Glomerular endothelial cell (primary cell): ENCODE measurements at regions not wholly inside any gene's neighbourhood (a gene's known extent, or its start where the extent isn't known, plus 50 kb on each side); places are given as distances from the start of the nearest gene placed in this dataset.
"Not testable (repeated sequence)": the region's sequence is repeated elsewhere in the genome, so short reads cannot be mapped to it uniquely, and the experiment has no call there.

Source experiments
- DNase-seq: peaks from one replicate; pipeline ENCODE4 v3.0.0-alpha.2; 2011; ENCODE audit warnings: low read depth, low spot score; ENCODE audit errors: extremely low read depth

DNA sequence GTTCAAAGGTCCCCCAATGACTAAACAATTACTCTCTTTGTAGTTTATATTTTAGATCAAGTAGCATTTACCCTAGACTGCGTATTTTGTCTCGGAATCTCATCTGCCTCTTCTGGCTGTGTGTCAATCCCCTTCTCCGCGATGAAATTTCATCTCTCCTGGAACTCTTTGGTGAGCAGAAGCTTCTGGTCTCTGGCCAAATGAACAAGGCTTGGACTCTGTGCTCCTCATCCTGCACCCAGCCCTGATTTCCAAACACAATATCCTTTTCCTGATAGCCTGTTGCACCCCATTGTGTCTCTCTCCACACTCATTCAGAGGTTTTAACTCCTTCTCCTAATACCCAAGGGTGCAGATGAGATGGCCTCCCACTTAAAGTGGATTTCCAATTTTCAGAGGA is 609.4 kb upstream of the CDH5 start:
- DNase-seq: no peak

DNA sequence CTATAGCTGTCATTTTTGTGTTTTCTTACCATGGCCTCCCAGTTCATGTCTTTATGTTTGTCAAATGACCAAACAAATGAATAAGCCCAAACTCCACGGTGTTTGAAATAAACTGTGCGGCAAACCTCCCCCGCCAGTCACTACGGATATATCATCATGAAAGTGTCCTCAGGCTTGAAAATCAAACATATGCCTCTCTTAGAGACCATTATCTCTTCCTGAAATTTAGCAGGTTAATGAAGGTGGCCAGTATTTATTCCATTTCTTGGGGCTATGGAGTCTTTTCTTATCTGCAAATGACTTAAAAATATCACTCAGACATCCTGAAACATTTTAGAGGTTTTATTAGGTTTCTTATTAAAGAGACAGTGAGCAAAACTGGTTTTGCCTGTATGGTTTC is 610.3 kb upstream of the CDH5 start:
- DNase-seq: no peak

GRCh38 chr16:65754820-65755691 is 611.4 kb upstream of the CDH5 start:
- DNase-seq: no peak

GRCh38 chr16:65752522-65752844 is 614.0 kb upstream of the CDH5 start:
- no peak for DNase-seq

GRCh38 chr16:65751622-65752521 is 614.6 kb upstream of the CDH5 start:
- no peak for DNase-seq

GRCh38 chr16:65749506-65749905 is 617.0 kb upstream of the CDH5 start:
- DNase-seq: no peak

GRCh38 chr16:65746941-65747340 is 619.5 kb upstream of the CDH5 start:
- DNase-seq: no peak

DNA sequence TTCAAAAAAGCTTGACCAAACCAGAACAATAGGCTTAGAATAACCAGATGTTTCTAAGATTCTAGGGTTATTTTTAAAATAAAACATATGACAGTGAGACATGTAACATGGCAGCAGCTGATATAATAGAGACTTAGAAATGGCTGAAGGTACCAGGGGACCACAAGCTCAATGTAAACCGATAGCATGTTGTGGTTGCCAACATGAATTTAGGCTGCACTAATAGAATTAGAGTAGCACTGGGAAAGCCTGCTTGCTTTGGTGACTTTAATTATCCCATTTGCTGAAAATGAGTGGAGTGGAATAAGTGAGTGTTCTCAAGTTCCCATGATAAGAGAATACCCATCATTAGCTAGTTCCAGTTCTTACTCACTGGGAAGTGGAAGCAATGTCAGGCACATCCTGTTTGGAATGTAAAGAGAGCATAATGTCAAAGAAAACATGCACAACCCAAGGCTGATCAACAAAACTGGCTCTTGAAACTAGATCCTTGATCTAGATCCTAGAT is 621.2 kb upstream of the CDH5 start:
- DNase-seq: no peak

DNA sequence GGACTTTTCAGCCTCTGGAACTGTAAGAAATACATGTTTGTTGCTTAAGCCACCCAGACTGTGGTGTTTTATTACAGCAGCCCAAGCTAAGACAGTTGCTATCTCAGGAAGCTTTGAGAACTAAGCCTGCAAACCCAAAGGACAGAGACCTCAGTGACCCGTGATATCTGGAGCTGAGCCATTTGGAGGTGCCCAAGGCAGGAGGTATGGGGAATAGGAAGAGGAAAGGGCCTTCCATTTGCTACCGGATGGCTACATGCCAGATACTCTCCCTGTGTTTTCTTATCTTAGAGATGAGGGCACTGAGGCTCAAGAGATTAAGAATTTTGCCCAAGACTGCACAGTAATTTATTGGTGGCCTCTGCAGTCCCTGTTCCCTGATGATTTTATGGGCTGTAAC is 622.1 kb upstream of the CDH5 start:
- DNase-seq: no peak

DNA sequence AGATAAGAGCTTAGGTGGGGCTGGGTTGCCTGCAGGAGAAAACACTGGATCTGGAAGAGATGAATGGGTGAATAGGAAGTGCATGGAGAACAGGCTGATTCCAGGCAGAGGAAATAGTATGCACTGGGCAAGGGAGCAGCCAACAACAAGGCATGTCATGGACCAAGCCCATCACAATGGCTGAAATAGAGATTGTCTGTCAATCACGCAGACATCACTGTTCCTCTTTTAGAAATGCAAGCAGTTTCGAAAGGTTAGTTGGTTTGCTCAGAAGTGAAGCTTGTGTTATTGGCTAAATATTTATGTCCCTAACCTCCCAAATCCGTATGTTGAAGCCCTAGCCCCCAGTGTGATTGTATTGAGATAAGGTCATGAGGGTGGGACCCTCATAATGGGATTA is 621.7 kb upstream of the CDH11 start:
- DNase-seq: no peak

GRCh38 chr16:65740711-65741110 is 618.8 kb upstream of the CDH11 start:
- no peak for DNase-seq

DNA sequence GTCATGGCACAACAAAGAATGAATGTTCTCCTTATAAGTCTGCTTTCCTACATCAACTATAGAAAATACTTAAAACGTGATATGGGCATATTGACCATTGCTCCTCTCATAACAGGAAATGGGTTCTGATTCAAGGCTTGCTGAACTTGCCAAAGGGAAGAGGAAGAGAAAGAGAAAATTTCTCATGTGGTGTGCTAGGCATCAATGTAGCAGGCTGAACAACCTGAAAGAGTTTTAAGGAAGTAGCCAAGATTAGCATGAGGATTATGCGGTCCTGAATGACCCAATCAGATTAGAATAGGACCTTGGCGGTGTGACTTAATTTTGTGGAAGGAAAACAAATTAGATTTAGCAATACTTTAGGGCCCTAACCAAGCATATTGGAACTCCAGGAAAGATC is 617.7 kb upstream of the CDH11 start:
- no peak for DNase-seq

GRCh38 chr16:65737831-65738230 is 616.0 kb upstream of the CDH11 start:
- no peak for DNase-seq

DNA sequence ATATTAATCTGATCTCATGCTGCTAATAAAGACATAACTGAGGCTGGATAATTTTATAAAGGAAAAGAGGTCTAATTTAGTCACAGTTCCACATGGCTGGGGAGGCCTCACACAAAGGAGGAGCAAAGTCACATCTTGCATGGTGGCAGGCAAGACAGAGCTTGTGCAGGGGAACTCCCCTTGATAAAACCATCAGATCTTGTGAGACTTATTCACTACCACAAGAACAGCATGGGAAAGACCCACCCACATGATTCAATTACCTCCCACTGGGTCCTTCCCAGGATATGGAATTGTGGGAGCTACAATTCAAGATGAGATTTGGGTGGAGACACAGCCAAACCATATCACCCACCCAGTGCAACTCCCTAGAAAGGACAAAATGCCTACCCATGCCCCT is 613.8 kb upstream of the CDH11 start:
- not testable (repeated sequence) for DNase-seq

- no peak for DNase-seq
Measured at GRCh38 chr16:65733721-65734120, 611.9 kb upstream of the CDH11 start.

DNA sequence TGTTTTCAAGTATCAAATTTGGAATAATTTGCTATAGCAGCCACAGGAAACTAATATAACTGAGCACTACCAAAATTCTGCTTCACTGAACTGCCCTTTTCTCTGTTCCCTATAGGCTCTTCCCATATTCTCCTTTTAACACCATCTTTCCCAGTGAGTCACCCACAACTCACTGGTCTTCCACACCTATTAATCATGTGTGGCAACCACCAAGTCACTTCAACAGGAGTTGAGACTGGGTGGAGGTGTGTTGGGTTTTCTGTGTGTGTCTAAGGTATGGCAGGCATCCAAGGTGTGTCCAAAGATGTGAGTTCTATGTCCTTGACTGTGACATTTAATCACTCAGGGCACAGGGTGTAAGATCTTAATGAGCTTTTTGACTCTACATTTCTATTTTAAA is 610.0 kb upstream of the CDH11 start:
- DNase-seq: no peak

DNA sequence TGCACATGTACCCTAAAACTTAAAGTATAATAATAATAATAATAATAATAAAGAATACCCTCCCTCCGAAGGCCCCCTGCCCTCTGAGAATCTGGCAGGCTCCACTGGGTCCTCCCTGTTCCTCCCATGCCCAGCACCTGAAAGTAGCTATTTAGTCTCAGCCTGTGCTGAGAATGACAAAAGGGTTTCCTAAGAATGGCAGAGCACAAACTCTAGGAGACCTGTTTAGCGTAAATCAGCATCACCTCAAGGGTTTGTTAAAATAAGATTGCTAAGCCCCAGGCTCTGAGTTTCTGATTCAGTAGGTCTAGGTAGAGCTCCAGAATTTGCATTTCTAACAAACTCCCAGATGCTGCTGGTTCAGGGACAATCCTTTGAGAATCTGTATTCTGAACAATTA is 606.8 kb upstream of the CDH11 start:
- no peak for DNase-seq

DNA sequence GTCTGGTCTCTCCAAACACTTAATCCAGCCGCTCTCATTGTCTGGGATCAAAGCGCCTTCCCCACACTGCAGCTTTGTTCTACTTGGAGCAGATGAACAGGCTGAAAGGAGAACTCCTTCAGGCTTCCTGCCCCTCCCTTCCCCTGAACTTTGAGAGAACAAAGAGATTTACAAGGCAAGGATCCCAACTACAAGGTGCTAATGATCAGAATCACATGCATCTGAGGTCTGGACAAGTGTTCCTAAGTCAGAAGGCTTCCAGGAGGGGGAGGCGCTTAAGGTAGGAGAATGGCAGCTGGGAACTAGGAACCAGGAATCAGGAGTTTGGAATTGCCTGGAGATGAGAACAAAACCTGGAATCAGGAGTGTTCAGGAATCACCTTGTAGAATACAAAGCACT is 606.3 kb upstream of the CDH11 start:
- no peak for DNase-seq

GRCh38 chr16:65727534-65728137 is 605.8 kb upstream of the CDH11 start:
- DNase-seq: no peak

DNA sequence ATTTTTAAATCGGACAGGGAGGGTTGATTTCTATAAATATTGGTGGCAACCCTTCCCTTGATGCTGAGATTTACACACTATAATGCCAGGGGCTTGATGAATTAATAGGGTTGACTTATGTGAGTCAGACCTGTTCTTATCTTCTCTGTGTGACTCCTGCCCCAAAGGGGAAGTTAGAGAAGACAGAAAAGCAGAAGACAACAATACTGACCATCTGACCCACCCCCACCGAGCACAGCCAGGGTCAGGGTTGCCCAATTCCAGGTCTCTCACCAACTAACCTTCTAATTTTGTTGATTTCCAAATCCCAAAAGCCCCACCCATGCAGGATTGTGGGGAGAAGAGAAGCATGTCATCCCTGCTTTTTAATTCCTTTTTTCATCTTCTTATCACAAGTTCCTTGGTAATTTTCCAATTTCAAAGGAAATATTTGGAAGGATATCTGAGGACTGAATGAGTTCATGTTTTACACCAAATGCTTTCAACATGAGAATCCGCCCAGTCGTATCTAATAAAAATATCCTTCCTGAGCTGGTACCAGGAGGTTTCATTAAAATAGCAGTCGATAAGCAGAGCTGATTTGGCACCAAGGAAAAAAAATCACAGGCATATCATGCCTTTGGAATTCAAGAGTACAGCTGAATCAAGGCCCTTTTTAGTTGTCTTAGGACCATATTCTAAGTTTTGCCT is 603.4 kb upstream of the CDH11 start:
- DNase-seq: no peak

DNA sequence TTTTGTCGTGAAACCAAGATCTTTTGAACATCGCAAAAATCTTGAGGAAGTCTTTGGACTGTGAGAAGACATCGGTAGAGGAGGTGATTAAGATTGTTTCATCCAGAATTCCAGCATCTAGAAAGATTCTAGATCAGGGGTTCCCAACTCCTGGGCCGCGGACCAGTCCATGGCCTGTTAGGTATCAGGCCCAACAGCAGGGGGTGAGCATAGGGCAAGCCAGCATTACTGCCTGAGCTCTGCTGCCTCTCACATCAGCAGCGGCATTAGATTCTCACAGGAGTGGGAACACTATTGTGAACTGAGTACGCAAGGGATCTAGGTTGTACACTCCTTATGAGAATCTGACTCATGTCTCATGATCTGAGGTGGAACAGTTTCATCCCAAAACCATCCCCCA is 600.6 kb upstream of the CDH11 start:
- DNase-seq: no peak
